ENCODE measurements at regions not wholly inside any gene's neighbourhood (a gene's known extent, or its start where the extent isn't known, plus 50 kb on each side); places are given as distances from the start of the nearest gene placed in this dataset.

- Histone ChIP-seq H4K20me1 (ENCODE audit: control insufficient read depth, extremely low read depth, insufficient read depth, low read length) (no peaks in the 10 kb centered on the region), H3K79me2 (ENCODE audit: control insufficient read depth, insufficient read depth, low read length) (no peaks in the 10 kb centered on the region), H3K9me1 (ENCODE audit: control insufficient read depth, extremely low read depth, insufficient read depth, low read length) (no peaks in the 10 kb centered on the region), H3K9ac (ENCODE audit: control insufficient read depth, extremely low read depth, insufficient read depth, low read length) (no peak overlapping the region), H2AFZ (ENCODE audit: control insufficient read depth, low read length) (peak overlapping the region; percentile 11), H3K4me2 (ENCODE audit: control insufficient read depth, extremely low read depth, insufficient read depth, low read depth, low read length) (no peak overlapping the region), H3K4me3 (ENCODE audit: control insufficient read depth in 2 of 3, extremely low read depth in 1 of 3, insufficient read depth in 2 of 3, low read depth in 1 of 3, low read length in 3 of 3) (no peak overlapping the region), H3K27me3 (ENCODE audit: control insufficient read depth, extremely low read depth, insufficient read depth, low read length) (no peaks in the 10 kb centered on the region), H3K27ac (ENCODE audit: control insufficient read depth, insufficient read depth, low read length) (no peak overlapping the region), H3K36me3 (ENCODE audit: control insufficient read depth in 2 of 2, extremely low read depth in 1 of 2, insufficient read depth in 2 of 2, low read length in 2 of 2) (no peaks in the 10 kb centered on the region), H3K4me1 (ENCODE audit: control insufficient read depth, extremely low read depth, insufficient read depth, low read length) (peaks cover 14% of the 10 kb centered on the region), H3K9me3 (ENCODE audit: control insufficient read depth, low read depth, low read length) (no peaks in the 10 kb centered on the region)
- no peak for TF ChIP-seq EZH2 (IDR thresholded peaks at IDR 0.05; ENCODE audit: low read length)
- no peak for TF ChIP-seq CTCF (optimal IDR thresholded peaks at IDR 0.05 in 1 of 3, IDR thresholded peaks at IDR 0.05 in 1 of 3, conservative IDR thresholded peaks at IDR 0.05 in 1 of 3; ENCODE audit: extremely low read depth in 1 of 3, insufficient read depth in 2 of 3, low read length in 3 of 3)
- dilution Hi-C loops (cut with MboI; ENCODE audit: extremely low pct_ligation_motif_present, low sequenced_read_pairs): no loop called here
- no peak for DNase-seq (ENCODE audit: low read depth, low spot score)
- FAIRE-seq: no peak
These were observed 381.9 kb downstream of the SLC16A7 start for GRCh38 chr12:59977779-59978178.

- no peak overlapping the region for H3K4me3 ChIP-seq (ENCODE audit: control insufficient read depth in 2 of 3, extremely low read depth in 1 of 3, insufficient read depth in 2 of 3, low read depth in 1 of 3, low read length in 3 of 3)
- TF ChIP-seq CTCF (optimal IDR thresholded peaks at IDR 0.05 in 1 of 3, IDR thresholded peaks at IDR 0.05 in 1 of 3, conservative IDR thresholded peaks at IDR 0.05 in 1 of 3; ENCODE audit: extremely low read depth in 1 of 3, insufficient read depth in 2 of 3, low read length in 3 of 3) (no peak), EZH2 (IDR thresholded peaks at IDR 0.05; ENCODE audit: low read length) (no peak)
- DNase-seq (ENCODE audit: low read depth, low spot score) (no peak), FAIRE-seq (no peak)
- dilution Hi-C loops (cut with MboI; ENCODE audit: extremely low pct_ligation_motif_present, low sequenced_read_pairs): no loop called here
- no peaks in the 10 kb centered on the region for H3K79me2 ChIP-seq (ENCODE audit: control insufficient read depth, insufficient read depth, low read length)
- H4K20me1 ChIP-seq (ENCODE audit: control insufficient read depth, extremely low read depth, insufficient read depth, low read length): no peaks in the 10 kb centered on the region
- no peaks in the 10 kb centered on the region for H3K27me3 ChIP-seq (ENCODE audit: control insufficient read depth, extremely low read depth, insufficient read depth, low read length)
- H3K4me1 ChIP-seq (ENCODE audit: control insufficient read depth, extremely low read depth, insufficient read depth, low read length): no peaks in the 10 kb centered on the region
- no peak overlapping the region for H3K4me2 ChIP-seq (ENCODE audit: control insufficient read depth, extremely low read depth, insufficient read depth, low read depth, low read length)
- no peaks in the 10 kb centered on the region for H3K9me3 ChIP-seq (ENCODE audit: control insufficient read depth, low read depth, low read length)
- H3K36me3 ChIP-seq (ENCODE audit: control insufficient read depth in 2 of 2, extremely low read depth in 1 of 2, insufficient read depth in 2 of 2, low read length in 2 of 2): no peaks in the 10 kb centered on the region
- H3K27ac ChIP-seq (ENCODE audit: control insufficient read depth, insufficient read depth, low read length): no peak overlapping the region
- H3K9me1 ChIP-seq (ENCODE audit: control insufficient read depth, extremely low read depth, insufficient read depth, low read length): no peaks in the 10 kb centered on the region
- no peak overlapping the region for H2AFZ ChIP-seq (ENCODE audit: control insufficient read depth, low read length)
- H3K9ac ChIP-seq (ENCODE audit: control insufficient read depth, extremely low read depth, insufficient read depth, low read length): no peak overlapping the region
These were observed 384.6 kb downstream of the SLC16A7 start for GRCh38 chr12:59980476-59980875.
